Mesendoderm (in vitro differentiated cells): ENCODE measurements at regions not wholly inside any gene's neighbourhood (a gene's known extent, or its start where the extent isn't known, plus 50 kb on each side); places are given as distances from the start of the nearest gene placed in this dataset.

Experiments
- DNase-seq: peaks from one replicate; pipeline ENCODE4 v3.0.0; 2013
- H2AK5ac ChIP-seq: 2 replicates; pipeline ENCODE4 v1.6.1; 2013; ENCODE audit warnings: low read length, inconsistent platforms
- H2BK120ac ChIP-seq: 2 replicates; pipeline ENCODE4 v1.6.1; 2013; ENCODE audit warnings: low read depth, mild to moderate bottlenecking, low read length, moderate library complexity, mixed read lengths
- H2BK15ac ChIP-seq: replicated peaks from 2 replicates; pipeline ENCODE4 v1.6.1; 2013; ENCODE audit warnings: low read depth, mild to moderate bottlenecking, moderate library complexity
- H2BK5ac ChIP-seq: 2 replicates; pipeline ENCODE4 v1.6.1; 2013; ENCODE audit warnings: low read length, inconsistent platforms
- H3K18ac ChIP-seq: 2 replicates; pipeline ENCODE4 v1.6.1; 2013; ENCODE audit warnings: mild to moderate bottlenecking, low read length, mixed read lengths
- H3K23ac ChIP-seq: one replicate; pipeline ENCODE4 v1.6.1; 2013; ENCODE audit warnings: low read length
- H3K27ac ChIP-seq: 2 replicates; pipeline ENCODE4 v1.5.1; 2013; ENCODE audit warnings: low read depth, mild to moderate bottlenecking, inconsistent platforms, low read length, moderate library complexity
- H3K27me3 ChIP-seq: 2 replicates; pipeline ENCODE4 v1.6.1; 2013; ENCODE audit warnings: low read length, control low read depth, mild to moderate bottlenecking, inconsistent platforms; ENCODE audit not compliant: insufficient read depth, poor library complexity
- H3K36me3 ChIP-seq: 2 replicates; pipeline ENCODE4 v1.6.1; 2013; ENCODE audit warnings: low read length, inconsistent platforms; ENCODE audit not compliant: control insufficient read depth, insufficient read depth
- H3K4ac ChIP-seq: one replicate; pipeline ENCODE4 v1.6.1; 2013; ENCODE audit warnings: low read depth, mild to moderate bottlenecking, low read length, moderate library complexity
- H3K4me1 ChIP-seq: 2 replicates; pipeline ENCODE4 v1.6.1; 2013; ENCODE audit warnings: low read depth, low read length, inconsistent platforms; ENCODE audit not compliant: control insufficient read depth
- H3K4me2 ChIP-seq: 2 replicates; pipeline ENCODE4 v1.6.1; 2013; ENCODE audit warnings: low read length
- H3K4me3 ChIP-seq: 2 replicates; pipeline ENCODE4 v1.5.1; 2013; ENCODE audit warnings: mild to moderate bottlenecking, low read length
- H3K56ac ChIP-seq: one replicate; pipeline ENCODE4 v1.6.1; 2013; ENCODE audit warnings: low read length
- H3K79me1 ChIP-seq: 2 replicates; pipeline ENCODE4 v1.6.1; 2013; ENCODE audit warnings: low read length, inconsistent platforms
- H3K79me2 ChIP-seq: 2 replicates; pipeline ENCODE4 v1.6.1; 2013; ENCODE audit warnings: mild to moderate bottlenecking, low read length; ENCODE audit not compliant: control insufficient read depth, insufficient read depth
- H3K9ac ChIP-seq: 2 replicates; pipeline ENCODE4 v1.6.1; 2013; ENCODE audit warnings: low read length, inconsistent platforms
- H4K5ac ChIP-seq: one replicate; pipeline ENCODE4 v1.6.1; 2013; ENCODE audit warnings: low read length
- H4K8ac ChIP-seq: one replicate; pipeline ENCODE4 v1.6.1; 2013; ENCODE audit warnings: low read depth, mild to moderate bottlenecking, control low read depth, low read length, moderate library complexity
- WGBS: extraction: QIAGEN DNeasy Blood & Tissue Kit; methylation state at CpG from one replicate; pipeline ENCODE4 v1.1.7; 2013; ENCODE audit warnings: low lambda C conversion rate, missing lambda C conversion rate; ENCODE audit not compliant: insufficient coverage; ENCODE audit errors: extremely low coverage; 5-methylcytosine and 5-hydroxymethylcytosine counted together

DNA sequence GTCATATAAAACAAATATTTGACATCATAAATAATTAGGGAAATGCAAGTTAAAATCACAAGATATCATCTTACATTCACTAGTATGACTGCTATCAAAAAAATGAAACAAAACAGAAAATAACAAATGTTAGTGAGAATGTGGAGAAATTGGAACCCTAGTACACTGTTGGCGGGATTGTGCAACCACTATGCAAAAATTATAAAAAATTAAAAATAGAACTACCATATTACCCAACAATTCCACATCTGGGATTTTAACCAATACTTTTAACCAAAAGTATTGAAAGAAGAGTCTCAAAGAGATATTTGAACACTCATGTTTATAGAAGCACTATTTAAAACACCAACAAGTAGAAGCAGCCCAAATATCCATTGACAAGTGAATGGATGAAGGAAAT is 797.2 kb upstream of the ADAMTS5 start:
- H3K79me2 ChIP-seq: no peaks in the 10 kb centered on the region
- H2BK5ac ChIP-seq: no peak overlapping the region
- no peak overlapping the region for H4K5ac ChIP-seq
- H3K27ac ChIP-seq: no peak overlapping the region
- DNase-seq: no peak
- WGBS: no CpG with 5 or more reads among the region's 1 CpG
- no peak overlapping the region for H3K56ac ChIP-seq
- no peak overlapping the region for H3K18ac ChIP-seq
- H2BK15ac ChIP-seq: no peak overlapping the region
- no peak overlapping the region for H2BK120ac ChIP-seq
- no peaks in the 10 kb centered on the region for H3K4me1 ChIP-seq
- H3K27me3 ChIP-seq: no peaks in the 10 kb centered on the region
- no peak overlapping the region for H3K4me3 ChIP-seq
- no peaks in the 10 kb centered on the region for H3K79me1 ChIP-seq
- H3K9ac ChIP-seq: no peak overlapping the region
- no peak overlapping the region for H3K4ac ChIP-seq
- no peak overlapping the region for H2AK5ac ChIP-seq
- no peaks in the 10 kb centered on the region for H3K36me3 ChIP-seq
- no peak overlapping the region for H4K8ac ChIP-seq
- H3K4me2 ChIP-seq: no peak overlapping the region
- H3K23ac ChIP-seq: no peak overlapping the region

DNA sequence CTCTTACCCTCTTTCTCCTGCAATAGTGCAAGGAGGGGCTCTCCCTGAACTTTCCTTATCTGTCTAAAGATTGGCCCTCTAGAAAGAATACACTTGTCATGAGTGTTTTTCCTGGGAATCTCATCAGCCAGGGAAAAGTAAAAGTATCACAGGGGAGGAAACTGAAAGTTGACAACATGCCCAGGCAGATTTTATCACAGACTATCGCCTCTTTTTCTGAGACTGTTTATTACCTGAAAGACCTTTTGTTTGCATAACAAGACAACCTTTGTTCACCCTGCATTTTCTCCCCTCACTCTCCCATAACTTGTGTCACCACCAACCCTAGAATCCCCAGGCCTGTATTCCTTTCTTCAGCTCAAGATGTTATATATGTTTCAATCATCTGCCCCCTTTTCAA is 794.7 kb upstream of the ADAMTS5 start:
- no peaks in the 10 kb centered on the region for H3K79me1 ChIP-seq
- H3K56ac ChIP-seq: no peak overlapping the region
- H3K27ac ChIP-seq: no peak overlapping the region
- H2BK120ac ChIP-seq: no peak overlapping the region
- H3K23ac ChIP-seq: no peak overlapping the region
- H3K18ac ChIP-seq: peak overlapping the region; percentile 5
- H3K27me3 ChIP-seq: no peaks in the 10 kb centered on the region
- no peak overlapping the region for H2BK5ac ChIP-seq
- no peaks in the 10 kb centered on the region for H3K36me3 ChIP-seq
- no peak overlapping the region for H2BK15ac ChIP-seq
- H3K4me3 ChIP-seq: no peak overlapping the region
- no peak overlapping the region for H4K8ac ChIP-seq
- no CpG with 5 or more reads among the region's 1 CpG for WGBS
- no peaks in the 10 kb centered on the region for H3K4me1 ChIP-seq
- no peak overlapping the region for H4K5ac ChIP-seq
- DNase-seq: no peak
- no peak overlapping the region for H2AK5ac ChIP-seq
- H3K9ac ChIP-seq: no peak overlapping the region
- no peak overlapping the region for H3K4ac ChIP-seq
- H3K79me2 ChIP-seq: no peaks in the 10 kb centered on the region
- no peak overlapping the region for H3K4me2 ChIP-seq

DNA sequence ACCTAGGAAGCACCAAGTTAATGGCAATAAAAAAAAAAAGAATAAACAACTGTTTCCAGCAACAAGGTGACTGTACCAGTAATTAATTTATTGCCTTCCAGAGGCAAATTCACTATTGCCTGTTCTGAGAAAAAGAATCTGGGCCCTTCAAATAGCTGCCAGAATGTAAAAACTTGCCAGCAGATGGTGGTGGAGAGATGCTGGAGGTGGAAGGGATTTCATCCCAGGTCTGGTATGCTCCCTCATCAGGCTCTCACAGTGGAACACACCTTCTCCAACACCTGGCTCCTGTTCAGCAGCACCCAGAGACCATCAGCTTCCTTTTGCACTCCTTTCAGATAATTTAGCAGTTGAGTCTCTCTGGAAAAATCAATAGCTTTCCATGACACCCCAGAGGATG is 792.9 kb upstream of the ADAMTS5 start:
- no peaks in the 10 kb centered on the region for H3K79me1 ChIP-seq
- no peak overlapping the region for H2BK15ac ChIP-seq
- H3K56ac ChIP-seq: no peak overlapping the region
- H2BK5ac ChIP-seq: no peak overlapping the region
- H3K23ac ChIP-seq: no peak overlapping the region
- no peaks in the 10 kb centered on the region for H3K79me2 ChIP-seq
- H4K8ac ChIP-seq: no peak overlapping the region
- H2AK5ac ChIP-seq: no peak overlapping the region
- H2BK120ac ChIP-seq: no peak overlapping the region
- no peaks in the 10 kb centered on the region for H3K4me1 ChIP-seq
- no peak overlapping the region for H3K27ac ChIP-seq
- no peak overlapping the region for H3K18ac ChIP-seq
- DNase-seq: peak; percentile 27
- no peak overlapping the region for H4K5ac ChIP-seq
- no peak overlapping the region for H3K9ac ChIP-seq
- no peak overlapping the region for H3K4me2 ChIP-seq
- no peak overlapping the region for H3K4ac ChIP-seq
- no peaks in the 10 kb centered on the region for H3K27me3 ChIP-seq
- no peak overlapping the region for H3K4me3 ChIP-seq
- no peaks in the 10 kb centered on the region for H3K36me3 ChIP-seq

DNA sequence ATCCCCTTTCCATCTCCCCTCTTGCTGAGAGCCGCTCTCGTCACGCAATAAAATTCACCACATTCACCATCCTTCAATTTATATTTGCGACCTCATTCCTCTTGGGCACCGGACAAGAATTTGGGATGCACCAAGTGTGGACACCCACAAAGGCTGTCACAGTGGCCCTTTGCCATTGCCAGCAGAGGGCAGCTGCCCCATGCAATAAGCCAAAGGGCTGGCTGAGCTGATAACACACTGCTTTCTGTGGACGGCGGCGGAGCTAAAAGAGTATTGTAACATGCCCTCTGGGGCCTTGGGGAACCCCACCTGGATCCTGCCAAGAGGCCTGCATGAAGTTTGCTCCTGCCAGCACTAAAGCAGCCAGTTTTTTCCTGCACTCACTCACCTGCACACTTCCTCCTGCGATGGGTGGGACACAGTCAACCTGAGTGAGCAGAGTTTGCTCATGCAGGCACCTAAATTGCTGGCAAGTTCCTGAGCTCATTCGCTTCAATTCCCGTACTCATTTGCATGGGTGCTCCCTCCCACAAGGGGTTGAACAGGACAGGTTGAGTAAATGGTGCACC is 792.3 kb upstream of the ADAMTS5 start:
- H4K8ac ChIP-seq: no peak overlapping the region
- H2BK5ac ChIP-seq: no peak overlapping the region
- no peaks in the 10 kb centered on the region for H3K79me2 ChIP-seq
- no peaks in the 10 kb centered on the region for H3K4me1 ChIP-seq
- no peak overlapping the region for H3K4me3 ChIP-seq
- H3K56ac ChIP-seq: no peak overlapping the region
- no peak overlapping the region for H2BK15ac ChIP-seq
- no peak overlapping the region for H2AK5ac ChIP-seq
- H3K23ac ChIP-seq: no peak overlapping the region
- peak; percentile 46 for DNase-seq
- H3K27me3 ChIP-seq: no peaks in the 10 kb centered on the region
- H3K27ac ChIP-seq: no peak overlapping the region
- no peak overlapping the region for H2BK120ac ChIP-seq
- H3K4ac ChIP-seq: no peak overlapping the region
- no peak overlapping the region for H3K4me2 ChIP-seq
- WGBS: no CpG with 5 or more reads among the region's 11 CpGs
- no peaks in the 10 kb centered on the region for H3K36me3 ChIP-seq
- H4K5ac ChIP-seq: no peak overlapping the region
- no peak overlapping the region for H3K18ac ChIP-seq
- H3K9ac ChIP-seq: no peak overlapping the region
- no peaks in the 10 kb centered on the region for H3K79me1 ChIP-seq

DNA sequence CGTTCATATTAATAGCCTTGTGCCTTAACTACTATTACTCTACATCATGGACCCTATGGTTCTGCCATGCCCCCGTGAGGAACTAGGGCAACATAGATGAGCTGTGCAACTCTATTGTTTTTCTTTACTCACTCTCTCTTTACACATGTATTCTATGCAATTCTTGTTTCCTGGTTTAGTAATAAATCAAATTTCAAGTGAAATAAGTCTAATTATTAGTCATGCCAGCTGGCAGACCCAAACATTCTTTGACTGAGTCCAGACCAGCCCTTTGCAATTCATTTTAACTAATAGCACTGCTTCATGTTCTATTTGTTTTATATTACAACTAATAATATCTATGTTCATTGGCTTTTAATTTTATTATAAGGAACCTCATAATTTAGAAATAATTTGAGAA is 789.3 kb upstream of the ADAMTS5 start:
- Histone ChIP-seq H3K79me2 (no peaks in the 10 kb centered on the region), H2BK15ac (no peak overlapping the region), H3K18ac (no peak overlapping the region), H4K5ac (no peak overlapping the region), H3K4me3 (no peak overlapping the region), H3K79me1 (no peaks in the 10 kb centered on the region), H3K36me3 (no peaks in the 10 kb centered on the region), H3K4me2 (no peak overlapping the region), H3K9ac (no peak overlapping the region), H2BK120ac (no peak overlapping the region), H3K23ac (no peak overlapping the region), H3K27me3 (no peaks in the 10 kb centered on the region), H2BK5ac (no peak overlapping the region), H4K8ac (no peak overlapping the region), H3K27ac (no peak overlapping the region), H3K4me1 (no peaks in the 10 kb centered on the region), H3K4ac (no peak overlapping the region), H2AK5ac (no peak overlapping the region), H3K56ac (no peak overlapping the region)
- no peak for DNase-seq
- WGBS: no CpG with 5 or more reads among the region's 2 CpGs

DNA sequence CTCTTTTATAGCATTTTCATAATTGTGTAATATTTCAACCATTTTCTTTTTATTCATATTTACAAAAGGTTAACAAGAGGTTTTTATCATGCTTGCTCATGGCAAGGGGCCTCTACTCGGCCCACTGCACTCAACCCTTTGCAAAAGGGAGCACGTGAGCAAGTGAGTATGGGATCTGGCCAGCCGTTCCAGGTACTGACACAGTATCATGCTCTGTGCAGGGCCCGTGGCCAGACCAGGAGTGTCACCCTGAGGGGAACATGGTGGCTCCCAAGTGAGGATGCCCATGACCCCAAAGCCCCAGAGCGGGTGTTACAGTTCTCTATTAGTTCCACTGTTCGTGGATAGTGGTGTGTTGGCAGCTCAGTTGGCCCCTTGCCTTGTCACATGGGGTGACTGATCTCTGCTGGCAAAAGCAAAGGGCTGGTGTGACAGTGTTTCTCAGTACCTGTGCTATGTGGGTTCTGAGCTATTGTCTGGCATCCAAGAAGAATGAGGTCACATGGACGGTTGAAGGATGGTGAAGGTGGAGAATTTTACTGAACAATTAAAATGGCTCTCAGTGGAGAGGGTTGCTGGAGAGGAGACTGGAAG is 777.2 kb upstream of the ADAMTS5 start:
- DNase-seq: no peak
- no peak overlapping the region for H3K4ac ChIP-seq

More for the DNA sequence above, 777.2 kb upstream of the ADAMTS5 start:
- Histone ChIP-seq H3K27ac (no peak overlapping the region), H3K4me3 (no peak overlapping the region), H3K79me2 (no peaks in the 10 kb centered on the region), H3K79me1 (no peaks in the 10 kb centered on the region), H3K36me3 (no peaks in the 10 kb centered on the region), H3K56ac (no peak overlapping the region), H2BK15ac (no peak overlapping the region), H3K9ac (no peak overlapping the region), H3K23ac (no peak overlapping the region), H3K4me2 (no peak overlapping the region), H4K8ac (no peak overlapping the region), H4K5ac (no peak overlapping the region), H3K18ac (no peak overlapping the region), H2BK5ac (no peak overlapping the region), H2BK120ac (no peak overlapping the region), H3K27me3 (no peaks in the 10 kb centered on the region), H2AK5ac (no peak overlapping the region), H3K4me1 (no peaks in the 10 kb centered on the region)
- WGBS: no CpG with 5 or more reads among the region's 7 CpGs
